ENCODE measurements at regions not wholly inside any gene's neighbourhood (a gene's known extent, or its start where the extent isn't known, plus 50 kb on each side); places are given as distances from the start of the nearest gene placed in this dataset.

DNA sequence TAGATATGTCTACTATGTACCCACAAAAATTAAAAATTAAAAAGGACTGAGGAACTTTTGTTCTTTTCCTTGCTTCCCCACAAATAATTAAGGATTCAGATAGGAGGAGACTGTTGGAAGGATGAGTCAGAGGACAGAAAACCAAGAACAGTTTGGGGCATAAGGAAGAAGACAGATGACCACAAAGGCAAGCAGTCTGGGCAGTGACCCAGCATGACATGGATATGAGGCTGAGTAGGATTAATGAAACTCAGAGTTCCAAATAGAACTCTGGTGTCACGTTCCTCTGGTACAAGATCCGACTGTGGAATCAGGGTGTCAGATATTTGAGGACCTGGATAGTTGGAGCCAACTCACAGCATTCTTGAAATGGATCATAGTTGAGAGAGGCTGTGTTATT, 89.3 kb upstream of the SLC38A4 start:
- Histone ChIP-seq H3K23ac (ENCODE audit: low read length) (no peak overlapping the region), H3K4me1 (ENCODE audit: control insufficient read depth, low read depth, low read length) (no peaks in the 10 kb centered on the region), H3K9ac (ENCODE audit: low read length) (no peak overlapping the region), H3K79me1 (ENCODE audit: low read length) (no peaks in the 10 kb centered on the region), H3K56ac (ENCODE audit: low read length) (no peak overlapping the region), H3K27me3 (ENCODE audit: insufficient read depth, low read length, poor library complexity) (no peaks in the 10 kb centered on the region), H3K18ac (ENCODE audit: low read length) (no peak overlapping the region), H4K8ac (ENCODE audit: low read depth, low read length) (no peak overlapping the region), H2BK5ac (ENCODE audit: low read length) (no peak overlapping the region), H2BK15ac (replicated peaks; ENCODE audit: low read depth) (no peak overlapping the region), H4K5ac (ENCODE audit: low read length) (no peak overlapping the region), H3K4me2 (ENCODE audit: low read length) (no peak overlapping the region), H3K4ac (ENCODE audit: low read depth, low read length) (no peak overlapping the region), H2BK120ac (ENCODE audit: low read depth, low read length) (no peak overlapping the region), H3K27ac (ENCODE audit: low read depth, low read length) (no peak overlapping the region), H3K79me2 (ENCODE audit: control insufficient read depth, insufficient read depth, low read length) (no peaks in the 10 kb centered on the region), H2AK5ac (ENCODE audit: low read length) (no peak overlapping the region), H3K36me3 (ENCODE audit: control insufficient read depth, insufficient read depth, low read length) (no peaks in the 10 kb centered on the region), H3K4me3 (ENCODE audit: low read length) (no peak overlapping the region)
- WGBS (ENCODE audit: extremely low coverage, insufficient coverage, low lambda C conversion rate), result no CpG with 5 or more reads among the region's 2 CpGs
- no peak for DNase-seq

DNA sequence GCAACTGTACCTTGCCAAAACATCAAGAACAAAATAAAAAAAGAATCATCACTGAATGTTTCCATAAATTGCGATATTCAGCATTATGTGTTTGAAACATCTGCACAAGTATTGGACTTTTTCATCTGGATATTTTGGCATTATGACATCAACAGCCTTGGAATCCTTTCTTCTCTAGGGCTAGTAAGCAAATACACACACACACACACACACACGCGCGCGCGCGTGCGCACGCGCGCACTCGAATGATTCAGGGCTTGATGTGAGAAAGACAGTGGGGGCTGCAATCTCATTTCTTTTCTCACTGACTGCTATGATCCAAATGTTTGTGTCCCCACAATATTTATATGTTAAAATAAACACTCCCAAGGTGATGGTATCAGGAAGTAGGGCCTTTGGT, 90.0 kb upstream of the SLC38A4 start:
- no peak overlapping the region for H3K4me2 ChIP-seq (ENCODE audit: low read length)
- no peak overlapping the region for H3K9ac ChIP-seq (ENCODE audit: low read length)
- no peaks in the 10 kb centered on the region for H3K4me1 ChIP-seq (ENCODE audit: control insufficient read depth, low read depth, low read length)
- H3K27me3 ChIP-seq (ENCODE audit: insufficient read depth, low read length, poor library complexity), result no peaks in the 10 kb centered on the region
- H2AK5ac ChIP-seq (ENCODE audit: low read length), result no peak overlapping the region
- H2BK15ac ChIP-seq (replicated peaks; ENCODE audit: low read depth), result no peak overlapping the region
- H3K56ac ChIP-seq (ENCODE audit: low read length), result no peak overlapping the region
- no CpG with 5 or more reads among the region's 12 CpGs for WGBS (ENCODE audit: extremely low coverage, insufficient coverage, low lambda C conversion rate)
- H4K8ac ChIP-seq (ENCODE audit: low read depth, low read length), result no peak overlapping the region
- no peak overlapping the region for H3K4me3 ChIP-seq (ENCODE audit: low read length)
- no peak overlapping the region for H4K5ac ChIP-seq (ENCODE audit: low read length)
- H3K27ac ChIP-seq (ENCODE audit: low read depth, low read length), result no peak overlapping the region
- H3K79me2 ChIP-seq (ENCODE audit: control insufficient read depth, insufficient read depth, low read length), result no peaks in the 10 kb centered on the region
- no peak overlapping the region for H2BK120ac ChIP-seq (ENCODE audit: low read depth, low read length)
- H3K18ac ChIP-seq (ENCODE audit: low read length), result no peak overlapping the region
- H3K23ac ChIP-seq (ENCODE audit: low read length), result no peak overlapping the region
- no peaks in the 10 kb centered on the region for H3K79me1 ChIP-seq (ENCODE audit: low read length)
- no peak overlapping the region for H2BK5ac ChIP-seq (ENCODE audit: low read length)
- H3K4ac ChIP-seq (ENCODE audit: low read depth, low read length), result no peak overlapping the region
- H3K36me3 ChIP-seq (ENCODE audit: control insufficient read depth, insufficient read depth, low read length), result no peaks in the 10 kb centered on the region
- DNase-seq, result no peak

DNA sequence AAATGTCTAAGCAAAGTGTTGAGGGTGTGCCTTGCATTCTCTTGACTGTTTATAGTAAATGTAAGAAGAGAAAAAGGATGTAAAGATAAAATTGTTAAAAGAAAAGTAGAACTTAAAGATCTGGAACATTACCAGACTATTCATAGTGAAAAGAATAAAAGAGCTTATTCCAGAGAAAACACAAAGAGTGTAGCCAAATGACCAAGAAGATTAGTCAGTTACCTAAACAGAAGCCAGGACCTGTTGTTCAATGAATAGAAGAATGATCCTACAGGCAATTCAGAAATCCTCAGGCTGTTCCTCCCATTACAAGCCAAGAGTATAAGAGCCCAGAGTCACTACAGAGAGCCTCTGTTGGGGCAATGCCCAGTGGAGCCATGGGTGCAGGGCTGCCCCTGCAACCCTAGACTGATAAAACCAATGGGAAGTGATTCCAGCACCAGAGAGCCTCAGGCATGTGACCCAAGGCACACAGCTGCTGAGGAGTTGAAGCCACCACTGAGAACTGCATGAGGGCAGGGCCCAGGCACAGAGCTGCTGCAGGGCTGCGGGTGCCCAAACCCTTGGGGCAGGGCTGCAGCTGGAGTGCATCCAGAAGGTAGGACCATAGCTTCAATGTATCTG, 91.1 kb upstream of the SLC38A4 start:
- WGBS (ENCODE audit: extremely low coverage, insufficient coverage, low lambda C conversion rate), result no CpG with 5 or more reads among the region's 1 CpG
- Histone ChIP-seq H4K5ac (ENCODE audit: low read length) (no peak overlapping the region), H2BK120ac (ENCODE audit: low read depth, low read length) (no peak overlapping the region), H3K79me2 (ENCODE audit: control insufficient read depth, insufficient read depth, low read length) (no peaks in the 10 kb centered on the region), H3K9ac (ENCODE audit: low read length) (no peak overlapping the region), H3K18ac (ENCODE audit: low read length) (no peak overlapping the region), H4K8ac (ENCODE audit: low read depth, low read length) (no peak overlapping the region), H3K4ac (ENCODE audit: low read depth, low read length) (no peak overlapping the region), H2BK5ac (ENCODE audit: low read length) (no peak overlapping the region), H3K79me1 (ENCODE audit: low read length) (no peaks in the 10 kb centered on the region), H3K4me1 (ENCODE audit: control insufficient read depth, low read depth, low read length) (no peaks in the 10 kb centered on the region), H3K27me3 (ENCODE audit: insufficient read depth, low read length, poor library complexity) (no peaks in the 10 kb centered on the region), H3K27ac (ENCODE audit: low read depth, low read length) (no peak overlapping the region), H3K4me3 (ENCODE audit: low read length) (no peak overlapping the region), H2AK5ac (ENCODE audit: low read length) (no peak overlapping the region), H3K36me3 (ENCODE audit: control insufficient read depth, insufficient read depth, low read length) (no peaks in the 10 kb centered on the region), H2BK15ac (replicated peaks; ENCODE audit: low read depth) (no peak overlapping the region), H3K23ac (ENCODE audit: low read length) (no peak overlapping the region), H3K56ac (ENCODE audit: low read length) (no peak overlapping the region), H3K4me2 (ENCODE audit: low read length) (no peak overlapping the region)
- DNase-seq, result no peak

DNA sequence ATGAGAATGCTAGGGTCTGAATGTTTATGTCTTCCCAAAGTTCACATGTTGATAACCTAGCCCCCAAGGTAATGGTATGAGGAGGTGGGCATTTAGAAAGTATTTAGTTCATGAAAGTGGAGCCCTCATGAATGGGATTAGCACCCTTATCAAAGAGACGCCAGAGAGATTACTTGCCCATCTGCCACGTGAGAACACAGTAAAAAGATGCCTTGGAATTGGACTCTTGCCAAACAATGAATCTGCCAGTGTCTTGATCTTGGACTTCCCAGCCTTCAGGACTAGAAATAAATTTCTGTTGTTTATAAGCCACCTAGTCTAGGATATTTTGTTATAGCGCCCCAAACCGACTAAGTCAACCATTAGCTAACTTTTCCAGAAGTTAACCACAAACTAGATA, 92.0 kb upstream of the SLC38A4 start:
- Histone ChIP-seq H3K18ac (ENCODE audit: low read length) (no peak overlapping the region), H3K23ac (ENCODE audit: low read length) (no peak overlapping the region), H3K27me3 (ENCODE audit: insufficient read depth, low read length, poor library complexity) (no peaks in the 10 kb centered on the region), H4K5ac (ENCODE audit: low read length) (no peak overlapping the region), H2BK5ac (ENCODE audit: low read length) (no peak overlapping the region), H4K8ac (ENCODE audit: low read depth, low read length) (no peak overlapping the region), H3K4me1 (ENCODE audit: control insufficient read depth, low read depth, low read length) (no peaks in the 10 kb centered on the region), H3K79me2 (ENCODE audit: control insufficient read depth, insufficient read depth, low read length) (no peaks in the 10 kb centered on the region), H3K4me3 (ENCODE audit: low read length) (no peak overlapping the region), H3K9ac (ENCODE audit: low read length) (no peak overlapping the region), H2BK15ac (replicated peaks; ENCODE audit: low read depth) (no peak overlapping the region), H3K4ac (ENCODE audit: low read depth, low read length) (no peak overlapping the region), H3K4me2 (ENCODE audit: low read length) (no peak overlapping the region), H3K27ac (ENCODE audit: low read depth, low read length) (no peak overlapping the region), H2BK120ac (ENCODE audit: low read depth, low read length) (no peak overlapping the region), H2AK5ac (ENCODE audit: low read length) (no peak overlapping the region), H3K36me3 (ENCODE audit: control insufficient read depth, insufficient read depth, low read length) (no peaks in the 10 kb centered on the region), H3K56ac (ENCODE audit: low read length) (no peak overlapping the region), H3K79me1 (ENCODE audit: low read length) (no peaks in the 10 kb centered on the region)
- DNase-seq, result no peak
- no CpG with 5 or more reads among the region's 4 CpGs for WGBS (ENCODE audit: extremely low coverage, insufficient coverage, low lambda C conversion rate)

DNA sequence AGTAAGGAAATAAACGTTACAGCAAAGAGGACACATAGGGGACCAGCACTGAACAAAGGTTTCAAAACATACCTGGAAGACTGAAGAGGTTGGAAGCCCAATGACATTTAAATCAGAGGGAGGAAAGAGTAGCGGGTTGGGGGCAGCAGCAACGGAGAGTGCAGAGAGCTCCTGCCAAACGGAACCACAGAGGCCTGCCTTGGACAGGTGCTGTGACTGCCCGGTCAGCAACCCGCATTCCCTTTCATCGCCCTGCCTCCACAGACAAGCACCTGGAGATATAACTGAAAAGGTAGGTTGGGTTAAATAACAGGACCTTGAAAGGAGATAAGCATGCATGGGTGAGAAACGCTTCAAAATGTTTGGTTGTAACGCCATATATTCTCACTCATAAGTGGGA, 92.8 kb upstream of the SLC38A4 start:
- no peak overlapping the region for H2BK15ac ChIP-seq (replicated peaks; ENCODE audit: low read depth)
- H3K18ac ChIP-seq (ENCODE audit: low read length), result no peak overlapping the region
- DNase-seq, result no peak
- no peak overlapping the region for H3K4me2 ChIP-seq (ENCODE audit: low read length)
- no peak overlapping the region for H3K27ac ChIP-seq (ENCODE audit: low read depth, low read length)
- H4K5ac ChIP-seq (ENCODE audit: low read length), result no peak overlapping the region
- H3K36me3 ChIP-seq (ENCODE audit: control insufficient read depth, insufficient read depth, low read length), result no peaks in the 10 kb centered on the region
- H3K79me2 ChIP-seq (ENCODE audit: control insufficient read depth, insufficient read depth, low read length), result no peaks in the 10 kb centered on the region
- H3K4me3 ChIP-seq (ENCODE audit: low read length), result no peak overlapping the region
- no peaks in the 10 kb centered on the region for H3K79me1 ChIP-seq (ENCODE audit: low read length)
- H3K27me3 ChIP-seq (ENCODE audit: insufficient read depth, low read length, poor library complexity), result no peaks in the 10 kb centered on the region
- no peak overlapping the region for H2BK5ac ChIP-seq (ENCODE audit: low read length)
- no peak overlapping the region for H3K23ac ChIP-seq (ENCODE audit: low read length)
- no peak overlapping the region for H2BK120ac ChIP-seq (ENCODE audit: low read depth, low read length)
- no peak overlapping the region for H2AK5ac ChIP-seq (ENCODE audit: low read length)
- no peak overlapping the region for H4K8ac ChIP-seq (ENCODE audit: low read depth, low read length)
- WGBS (ENCODE audit: extremely low coverage, insufficient coverage, low lambda C conversion rate), result no CpG with 5 or more reads among the region's 9 CpGs
- no peaks in the 10 kb centered on the region for H3K4me1 ChIP-seq (ENCODE audit: control insufficient read depth, low read depth, low read length)
- H3K56ac ChIP-seq (ENCODE audit: low read length), result no peak overlapping the region
- H3K9ac ChIP-seq (ENCODE audit: low read length), result no peak overlapping the region
- H3K4ac ChIP-seq (ENCODE audit: low read depth, low read length), result no peak overlapping the region

DNA sequence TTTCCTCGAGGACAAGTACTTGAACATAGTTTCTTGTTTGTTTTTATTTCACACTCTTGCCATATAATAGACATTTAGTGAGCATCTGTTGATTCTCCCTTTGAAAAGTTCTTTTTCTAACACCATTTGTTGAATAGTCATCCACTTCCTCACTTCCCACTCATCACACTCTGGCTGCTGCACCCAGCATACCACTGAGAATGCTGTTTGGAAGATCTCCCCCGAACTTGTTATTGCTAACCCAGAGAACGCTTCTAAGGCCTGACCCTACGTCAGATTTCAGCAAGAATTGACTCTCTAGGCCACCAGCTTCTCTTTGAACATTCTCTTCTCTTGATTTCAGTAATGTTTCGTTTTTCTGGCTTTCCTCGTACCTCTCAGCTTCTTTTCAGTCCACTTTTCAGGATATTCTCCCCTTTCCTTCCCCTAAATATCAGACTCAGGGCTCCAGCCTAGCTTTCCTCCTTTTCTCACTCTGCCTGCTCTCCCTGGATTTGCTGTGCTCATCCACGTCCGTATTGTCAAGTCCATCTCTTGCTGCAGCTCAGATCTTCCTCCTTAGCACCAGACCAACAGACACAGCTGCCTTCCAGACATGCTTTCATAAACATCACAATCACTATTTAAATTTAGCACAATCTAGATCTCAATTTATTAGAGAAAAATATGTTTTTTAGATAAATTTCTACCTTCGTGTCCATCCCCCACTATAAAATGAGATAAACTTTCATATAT, 94.0 kb upstream of the SLC38A4 start:
- no peak overlapping the region for H2BK15ac ChIP-seq (replicated peaks; ENCODE audit: low read depth)
- H3K4me3 ChIP-seq (ENCODE audit: low read length), result no peak overlapping the region
- H3K79me2 ChIP-seq (ENCODE audit: control insufficient read depth, insufficient read depth, low read length), result no peaks in the 10 kb centered on the region
- no peak overlapping the region for H3K27ac ChIP-seq (ENCODE audit: low read depth, low read length)
- H3K4ac ChIP-seq (ENCODE audit: low read depth, low read length), result no peak overlapping the region
- H3K23ac ChIP-seq (ENCODE audit: low read length), result no peak overlapping the region
- no peak overlapping the region for H3K4me2 ChIP-seq (ENCODE audit: low read length)
- WGBS (ENCODE audit: extremely low coverage, insufficient coverage, low lambda C conversion rate), result no CpG with 5 or more reads among the region's 9 CpGs
- H3K27me3 ChIP-seq (ENCODE audit: insufficient read depth, low read length, poor library complexity), result no peaks in the 10 kb centered on the region
- no peaks in the 10 kb centered on the region for H3K79me1 ChIP-seq (ENCODE audit: low read length)
- no peak overlapping the region for H3K18ac ChIP-seq (ENCODE audit: low read length)
- H2BK120ac ChIP-seq (ENCODE audit: low read depth, low read length), result no peak overlapping the region
- no peaks in the 10 kb centered on the region for H3K4me1 ChIP-seq (ENCODE audit: control insufficient read depth, low read depth, low read length)
- H3K56ac ChIP-seq (ENCODE audit: low read length), result no peak overlapping the region
- no peak overlapping the region for H4K8ac ChIP-seq (ENCODE audit: low read depth, low read length)
- H2AK5ac ChIP-seq (ENCODE audit: low read length), result no peak overlapping the region
- DNase-seq, result no peak
- no peak overlapping the region for H2BK5ac ChIP-seq (ENCODE audit: low read length)
- H3K36me3 ChIP-seq (ENCODE audit: control insufficient read depth, insufficient read depth, low read length), result no peaks in the 10 kb centered on the region
- H3K9ac ChIP-seq (ENCODE audit: low read length), result no peak overlapping the region
- H4K5ac ChIP-seq (ENCODE audit: low read length), result no peak overlapping the region

Measured in mesendoderm (in vitro differentiated cells).